GM20000 (cell line): ENCODE measurements at regions not wholly inside any gene's neighbourhood (a gene's known extent, or its start where the extent isn't known, plus 50 kb on each side); places are given as distances from the start of the nearest gene placed in this dataset.

Experiments used
- DNase-seq: peaks from one replicate; pipeline ENCODE4 v3.0.0; 2012; ENCODE audit warnings: low spot score
- CTCF ChIP-seq: IDR thresholded peaks from 2 replicates; pipeline ENCODE4 v1.5.1; 2012; ENCODE audit warnings: mild to moderate bottlenecking, control low read depth; ENCODE audit errors: extremely low read depth, missing control alignments

- TF ChIP-seq CTCF = no peak
- DNase-seq = no peak
These were observed 50.2 kb upstream of the CPNE4 start for GRCh38 chr3:132084982-132085381.

GRCh38 chr3:132087356-132087755, 52.5 kb upstream of the CPNE4 start:
- TF ChIP-seq CTCF = no peak
- no peak for DNase-seq

GRCh38 chr3:132088291-132088690, 53.5 kb upstream of the CPNE4 start:
- TF ChIP-seq CTCF = no peak
- DNase-seq = no peak

GRCh38 chr3:132090921-132091320, 56.1 kb upstream of the CPNE4 start:
- TF ChIP-seq CTCF = no peak
- no peak for DNase-seq

- no peak for TF ChIP-seq CTCF
These were observed 81.8 kb upstream of the CPNE4 start for GRCh38 chr3:132116601-132117000.

GRCh38 chr3:132117642-132118041, 82.8 kb upstream of the CPNE4 start:
- TF ChIP-seq CTCF = no peak
- no peak for DNase-seq

More at GRCh38 chr3:132116601-132117000, 81.8 kb upstream of the CPNE4 start:
- no peak for DNase-seq

GRCh38 chr3:132119531-132119930, 84.7 kb upstream of the CPNE4 start:
- TF ChIP-seq CTCF = no peak
- no peak for DNase-seq

- no peak for DNase-seq
- TF ChIP-seq CTCF = no peak
These were observed 89.3 kb upstream of the CPNE4 start for GRCh38 chr3:132124096-132124495.
